ENCODE measurements at regions not wholly inside any gene's neighbourhood (a gene's known extent, or its start where the extent isn't known, plus 50 kb on each side); places are given as distances from the start of the nearest gene placed in this dataset.

DNA sequence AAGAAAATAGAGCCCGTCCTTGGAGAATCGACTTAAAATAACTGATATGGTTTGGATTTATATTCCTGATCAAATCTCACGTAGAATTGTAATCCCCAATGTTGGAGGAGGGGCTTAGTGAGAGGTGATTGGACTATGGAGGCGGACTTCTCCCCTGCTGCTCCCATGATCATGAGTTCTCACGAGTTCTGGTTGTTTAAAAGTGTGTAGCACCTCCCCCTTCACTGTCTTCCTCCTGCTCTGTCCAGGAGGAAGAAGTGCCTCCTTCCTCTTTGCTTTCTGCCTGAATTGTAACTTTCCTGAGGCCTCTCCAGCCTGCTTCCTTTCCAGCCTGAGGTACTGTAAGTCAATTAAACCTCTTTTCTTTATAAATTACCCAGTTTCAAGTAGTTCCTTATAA, 529.2 kb downstream of the HAO1 start:
- TF ChIP-seq, protein P1, sequence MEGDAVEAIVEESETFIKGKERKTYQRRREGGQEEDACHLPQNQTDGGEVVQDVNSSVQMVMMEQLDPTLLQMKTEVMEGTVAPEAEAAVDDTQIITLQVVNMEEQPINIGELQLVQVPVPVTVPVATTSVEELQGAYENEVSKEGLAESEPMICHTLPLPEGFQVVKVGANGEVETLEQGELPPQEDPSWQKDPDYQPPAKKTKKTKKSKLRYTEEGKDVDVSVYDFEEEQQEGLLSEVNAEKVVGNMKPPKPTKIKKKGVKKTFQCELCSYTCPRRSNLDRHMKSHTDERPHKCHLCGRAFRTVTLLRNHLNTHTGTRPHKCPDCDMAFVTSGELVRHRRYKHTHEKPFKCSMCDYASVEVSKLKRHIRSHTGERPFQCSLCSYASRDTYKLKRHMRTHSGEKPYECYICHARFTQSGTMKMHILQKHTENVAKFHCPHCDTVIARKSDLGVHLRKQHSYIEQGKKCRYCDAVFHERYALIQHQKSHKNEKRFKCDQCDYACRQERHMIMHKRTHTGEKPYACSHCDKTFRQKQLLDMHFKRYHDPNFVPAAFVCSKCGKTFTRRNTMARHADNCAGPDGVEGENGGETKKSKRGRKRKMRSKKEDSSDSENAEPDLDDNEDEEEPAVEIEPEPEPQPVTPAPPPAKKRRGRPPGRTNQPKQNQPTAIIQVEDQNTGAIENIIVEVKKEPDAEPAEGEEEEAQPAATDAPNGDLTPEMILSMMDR (IDR thresholded peaks at IDR 0.05; ENCODE audit: borderline replicate concordance, extremely low read depth, insufficient read depth): no peak
- H3K9ac ChIP-seq (ENCODE audit: low read length in 3 of 3): no peak overlapping the region
- H3K9me3 ChIP-seq (ENCODE audit: control insufficient read depth in 2 of 3, insufficient read depth in 1 of 3, low read length in 3 of 3): no peaks in the 10 kb centered on the region
- no peak overlapping the region for H3K4me3 ChIP-seq (ENCODE audit: low read length in 3 of 3)
- intact Hi-C loops (cut with DNase I): no loop called here
- H3K27me3 ChIP-seq (ENCODE audit: control insufficient read depth, insufficient read depth, low read length): no peaks in the 10 kb centered on the region
- FAIRE-seq: no peak
- no peak overlapping the region for H3K27ac ChIP-seq (ENCODE audit: low read depth in 2 of 2, low read length in 2 of 2)
- no peak for DNase-seq
- no peaks in the 10 kb centered on the region for H3K36me3 ChIP-seq (ENCODE audit: control insufficient read depth in 2 of 3, insufficient read depth in 3 of 3, low read length in 3 of 3)
- no peaks in the 10 kb centered on the region for H3K4me1 ChIP-seq (ENCODE audit: control insufficient read depth in 2 of 3, insufficient read depth in 2 of 3, low read depth in 1 of 3, low read length in 3 of 3)

DNA sequence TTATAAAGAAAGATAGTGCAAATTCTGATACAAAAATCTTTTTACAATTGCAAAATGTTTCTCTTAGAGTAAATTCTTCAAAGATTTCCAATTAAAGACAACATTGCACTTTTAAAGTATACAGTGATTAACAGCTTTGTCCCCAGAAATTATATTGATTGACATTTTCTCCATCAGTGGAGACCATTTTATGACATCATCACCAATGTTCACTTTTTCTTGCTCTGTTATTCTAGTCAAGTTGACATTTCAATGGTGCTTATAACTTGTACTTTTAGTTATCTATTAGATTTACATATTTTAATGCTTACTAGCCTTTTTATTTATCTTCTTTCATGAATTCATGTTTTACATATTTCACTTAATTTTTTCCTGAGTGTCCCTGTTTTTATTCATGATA, 524.8 kb downstream of the HAO1 start:
- FAIRE-seq (no peak), DNase-seq (no peak)
- intact Hi-C loops (cut with DNase I): no loop called here
- Histone ChIP-seq H3K4me1 (ENCODE audit: control insufficient read depth in 2 of 3, insufficient read depth in 2 of 3, low read depth in 1 of 3, low read length in 3 of 3) (no peaks in the 10 kb centered on the region), H3K27ac (ENCODE audit: low read depth in 2 of 2, low read length in 2 of 2) (no peak overlapping the region), H3K9me3 (ENCODE audit: control insufficient read depth in 2 of 3, insufficient read depth in 1 of 3, low read length in 3 of 3) (no peaks in the 10 kb centered on the region), H3K9ac (ENCODE audit: low read length in 3 of 3) (no peak overlapping the region), H3K27me3 (ENCODE audit: control insufficient read depth, insufficient read depth, low read length) (no peaks in the 10 kb centered on the region), H3K4me3 (ENCODE audit: low read length in 3 of 3) (no peak overlapping the region), H3K36me3 (ENCODE audit: control insufficient read depth in 2 of 3, insufficient read depth in 3 of 3, low read length in 3 of 3) (no peaks in the 10 kb centered on the region)
- TF ChIP-seq, protein P1 (IDR thresholded peaks at IDR 0.05; ENCODE audit: borderline replicate concordance, extremely low read depth, insufficient read depth): no peak

DNA sequence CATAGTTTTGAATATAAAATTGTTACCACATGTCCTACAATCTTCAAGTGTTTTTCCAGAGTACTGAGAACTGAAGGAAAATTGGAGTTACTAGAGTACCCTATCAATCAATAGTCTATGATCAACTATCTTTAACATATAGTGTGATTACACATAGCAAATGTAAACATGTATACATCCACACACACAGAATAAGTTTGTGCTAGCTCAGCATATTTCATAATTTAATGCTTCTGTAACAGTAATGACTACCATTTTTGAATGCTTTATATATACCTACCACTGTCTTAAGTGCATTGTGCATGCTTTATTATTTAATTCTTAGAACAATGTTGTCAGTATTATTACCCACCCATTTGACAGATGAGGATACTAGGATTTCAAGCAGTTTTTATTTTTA, 523.9 kb downstream of the HAO1 start:
- no peak for FAIRE-seq
- DNase-seq: no peak
- Histone ChIP-seq H3K9ac (ENCODE audit: low read length in 3 of 3) (no peak overlapping the region), H3K4me3 (ENCODE audit: low read length in 3 of 3) (no peak overlapping the region), H3K27ac (ENCODE audit: low read depth in 2 of 2, low read length in 2 of 2) (no peak overlapping the region), H3K36me3 (ENCODE audit: control insufficient read depth in 2 of 3, insufficient read depth in 3 of 3, low read length in 3 of 3) (no peaks in the 10 kb centered on the region), H3K27me3 (ENCODE audit: control insufficient read depth, insufficient read depth, low read length) (no peaks in the 10 kb centered on the region), H3K9me3 (ENCODE audit: control insufficient read depth in 2 of 3, insufficient read depth in 1 of 3, low read length in 3 of 3) (no peaks in the 10 kb centered on the region), H3K4me1 (ENCODE audit: control insufficient read depth in 2 of 3, insufficient read depth in 2 of 3, low read depth in 1 of 3, low read length in 3 of 3) (no peaks in the 10 kb centered on the region)
- intact Hi-C loops (cut with DNase I): no loop called here
- TF ChIP-seq, protein P1 (IDR thresholded peaks at IDR 0.05; ENCODE audit: borderline replicate concordance, extremely low read depth, insufficient read depth): no peak

DNA sequence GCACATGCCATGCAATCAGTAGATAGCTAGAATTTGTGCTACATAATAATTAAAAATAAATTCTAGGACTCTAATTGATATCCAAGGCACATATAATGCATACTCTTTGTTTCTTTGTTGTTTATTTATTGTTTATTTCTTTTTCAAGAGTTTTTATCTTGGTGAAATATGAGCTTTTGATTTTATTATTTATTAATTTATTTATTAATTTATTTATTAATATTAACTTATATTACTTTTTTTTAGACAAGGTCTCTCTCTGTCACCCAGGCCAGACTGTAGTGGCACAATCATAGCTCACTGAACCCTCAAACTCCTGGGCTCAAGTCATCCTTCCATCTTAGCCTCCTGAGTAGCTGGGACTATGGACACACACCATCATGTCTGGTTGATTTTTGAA, 519.9 kb downstream of the HAO1 start:
- Histone ChIP-seq H3K9ac (ENCODE audit: low read length in 3 of 3) (no peak overlapping the region), H3K4me1 (ENCODE audit: control insufficient read depth in 2 of 3, insufficient read depth in 2 of 3, low read depth in 1 of 3, low read length in 3 of 3) (no peaks in the 10 kb centered on the region), H3K9me3 (ENCODE audit: control insufficient read depth in 2 of 3, insufficient read depth in 1 of 3, low read length in 3 of 3) (no peaks in the 10 kb centered on the region), H3K4me3 (ENCODE audit: low read length in 3 of 3) (no peak overlapping the region), H3K27me3 (ENCODE audit: control insufficient read depth, insufficient read depth, low read length) (no peaks in the 10 kb centered on the region), H3K36me3 (ENCODE audit: control insufficient read depth in 2 of 3, insufficient read depth in 3 of 3, low read length in 3 of 3) (no peaks in the 10 kb centered on the region), H3K27ac (ENCODE audit: low read depth in 2 of 2, low read length in 2 of 2) (no peak overlapping the region)
- DNase-seq (no peak), FAIRE-seq (no peak)
- intact Hi-C loops (cut with DNase I): no loop called here
- TF ChIP-seq, protein P1 (IDR thresholded peaks at IDR 0.05; ENCODE audit: borderline replicate concordance, extremely low read depth, insufficient read depth): no peak
